HCT116 (cell line): ENCODE measurements at regions not wholly inside any gene's neighbourhood (a gene's known extent, or its start where the extent isn't known, plus 50 kb on each side); places are given as distances from the start of the nearest gene placed in this dataset.

Experiments used
- CTCF ChIP-seq, 3 experiments: fragments of 200-600 bp in 1 of 3; sonication (generic) in 1 of 3; IDR thresholded peaks in 2 of 3; conservative IDR thresholded peaks in 1 of 3; 2 replicates each; pipeline ENCODE4 v1.5.1; 2012 to 2017; ENCODE audit warnings: low read depth in 2 of 3, low read length in 2 of 3, antibody characterized with exemption in 1 of 3, borderline replicate concordance in 1 of 3, control low read depth in 1 of 3, mild to moderate bottlenecking in 1 of 3, mixed read lengths in 1 of 3, mixed run types in 1 of 3, moderate library complexity in 1 of 3; ENCODE audit not compliant: insufficient read depth in 1 of 3
- EZH2 ChIP-seq: fragments of 200-600 bp; sonication (generic); IDR thresholded peaks from 2 replicates; pipeline ENCODE4 v1.6.1; 2017; ENCODE audit warnings: antibody characterized with exemption, mixed run types
- EZH2phosphoT487 ChIP-seq: fragments of 200-600 bp; IDR thresholded peaks from 2 replicates; pipeline ENCODE4 v1.6.1; 2018; ENCODE audit warnings: antibody characterized with exemption, borderline replicate concordance
- JUND ChIP-seq: IDR thresholded peaks from 2 replicates; pipeline ENCODE4 v1.6.1; 2012
- POLR2A ChIP-seq: IDR thresholded peaks from 2 replicates; pipeline ENCODE4 v1.7.0; 2011; ENCODE audit warnings: borderline replicate concordance; ENCODE audit not compliant: insufficient read depth, insufficient read length; ENCODE audit errors: extremely low read depth
- POLR2AphosphoS5 ChIP-seq: IDR thresholded peaks from 2 replicates; pipeline ENCODE4 v1.6.1; 2011; ENCODE audit warnings: mild to moderate bottlenecking, low read depth, low read length, moderate library complexity
- RAD21 ChIP-seq: IDR thresholded peaks from 2 replicates; pipeline ENCODE4 v1.6.1; 2012; ENCODE audit warnings: low read depth, mild to moderate bottlenecking
- SP1 ChIP-seq: IDR thresholded peaks from 2 replicates; pipeline ENCODE4 v1.6.1; 2012; ENCODE audit warnings: low read depth
- TCF7L2 ChIP-seq: IDR thresholded peaks from 2 replicates; pipeline ENCODE4 v1.7.0; 2011; ENCODE audit warnings: borderline replicate concordance, inconsistent platforms; ENCODE audit not compliant: insufficient read depth, insufficient read length; ENCODE audit errors: extremely low read depth
- YY1 ChIP-seq: IDR thresholded peaks from 2 replicates; pipeline ENCODE4 v1.6.1; 2011; ENCODE audit warnings: low read length, low read depth, moderate library complexity, mild to moderate bottlenecking; ENCODE audit not compliant: insufficient replicate concordance; ENCODE audit errors: extremely low read depth
- ZNF274 ChIP-seq: fragments of 200-500 bp; sonication (Bioruptor generic); IDR thresholded peaks from 2 replicates; pipeline ENCODE4 v1.6.1; 2014; ENCODE audit warnings: mild to moderate bottlenecking, low read depth, low read length, inconsistent platforms
- TF ChIP-seq, protein P1 (sequence below): IDR thresholded peaks from 2 replicates; pipeline ENCODE4 v1.6.1; 2011; ENCODE audit warnings: mild to moderate bottlenecking, low read length, moderate library complexity; ENCODE audit not compliant: insufficient replicate concordance; ENCODE audit errors: extremely low read depth
- TF ChIP-seq, protein P2 (sequence below): IDR thresholded peaks from 2 replicates; pipeline ENCODE4 v1.6.1; 2012
- TF ChIP-seq, protein P3 (sequence below): IDR thresholded peaks from 2 replicates; pipeline ENCODE4 v1.6.1; 2012

GRCh38 chr18:56124186-56124585 lies 514.2 kb downstream of the TXNL1 start:
- TF ChIP-seq CTCF (IDR thresholded peaks at IDR 0.05 in 2 of 3, conservative IDR thresholded peaks at IDR 0.05 in 1 of 3; ENCODE audit: borderline replicate concordance in 1 of 3, insufficient read depth in 1 of 3, low read depth in 2 of 3, low read length in 2 of 3) (no peak), JUND (no peak), POLR2A (no peak), TCF7L2 (no peak), POLR2AphosphoS5 (no peak), EZH2 (no peak), YY1 (no peak), SP1 (no peak), EZH2phosphoT487 (no peak), ZNF274 (no peak), RAD21 (no peak)
- TF ChIP-seq, protein P1, sequence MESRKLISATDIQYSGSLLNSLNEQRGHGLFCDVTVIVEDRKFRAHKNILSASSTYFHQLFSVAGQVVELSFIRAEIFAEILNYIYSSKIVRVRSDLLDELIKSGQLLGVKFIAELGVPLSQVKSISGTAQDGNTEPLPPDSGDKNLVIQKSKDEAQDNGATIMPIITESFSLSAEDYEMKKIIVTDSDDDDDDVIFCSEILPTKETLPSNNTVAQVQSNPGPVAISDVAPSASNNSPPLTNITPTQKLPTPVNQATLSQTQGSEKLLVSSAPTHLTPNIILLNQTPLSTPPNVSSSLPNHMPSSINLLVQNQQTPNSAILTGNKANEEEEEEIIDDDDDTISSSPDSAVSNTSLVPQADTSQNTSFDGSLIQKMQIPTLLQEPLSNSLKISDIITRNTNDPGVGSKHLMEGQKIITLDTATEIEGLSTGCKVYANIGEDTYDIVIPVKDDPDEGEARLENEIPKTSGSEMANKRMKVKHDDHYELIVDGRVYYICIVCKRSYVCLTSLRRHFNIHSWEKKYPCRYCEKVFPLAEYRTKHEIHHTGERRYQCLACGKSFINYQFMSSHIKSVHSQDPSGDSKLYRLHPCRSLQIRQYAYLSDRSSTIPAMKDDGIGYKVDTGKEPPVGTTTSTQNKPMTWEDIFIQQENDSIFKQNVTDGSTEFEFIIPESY, result no peak
- TF ChIP-seq, protein P2, sequence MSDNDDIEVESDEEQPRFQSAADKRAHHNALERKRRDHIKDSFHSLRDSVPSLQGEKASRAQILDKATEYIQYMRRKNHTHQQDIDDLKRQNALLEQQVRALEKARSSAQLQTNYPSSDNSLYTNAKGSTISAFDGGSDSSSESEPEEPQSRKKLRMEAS, result no peak
- TF ChIP-seq, protein P3, sequence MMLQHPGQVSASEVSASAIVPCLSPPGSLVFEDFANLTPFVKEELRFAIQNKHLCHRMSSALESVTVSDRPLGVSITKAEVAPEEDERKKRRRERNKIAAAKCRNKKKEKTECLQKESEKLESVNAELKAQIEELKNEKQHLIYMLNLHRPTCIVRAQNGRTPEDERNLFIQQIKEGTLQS, result no peak
